Islet of Langerhans (tissue), 1 donor: ENCODE measurements at regions not wholly inside any gene's neighbourhood (a gene's known extent, or its start where the extent isn't known, plus 50 kb on each side); places are given as distances from the start of the nearest gene placed in this dataset.
A peak's percentile ranks its signal among the peaks of the same experiment; 100 is the strongest.

ENCODE experiments used
- FAIRE-seq: peaks from one replicate; lab custom pipeline; 2011; peaks lifted over from hg19 to GRCh38; lab: Jason Lieb, UNC

GRCh38 chrY:15510984-15511650, 986.8 kb downstream of the NLGN4Y start:
- no peak for FAIRE-seq

- no peak for FAIRE-seq
These were observed 1010.8 kb downstream of the NLGN4Y start for GRCh38 chrY:15535131-15535530.

GRCh38 chrY:15535784-15536511, 1011.6 kb downstream of the NLGN4Y start:
- no peak for FAIRE-seq

GRCh38 chrY:15540516-15540915, 1016.2 kb downstream of the NLGN4Y start:
- FAIRE-seq, result no peak

GRCh38 chrY:15546177-15546754, 1021.9 kb downstream of the NLGN4Y start:
- no peak for FAIRE-seq

- FAIRE-seq, result no peak
These were observed 1027.7 kb downstream of the NLGN4Y start for GRCh38 chrY:15552074-15552473.

- FAIRE-seq, result peak; percentile 43
These were observed 1030.7 kb downstream of the NLGN4Y start for GRCh38 chrY:15554991-15555390.

GRCh38 chrY:15559169-15559568, 1034.8 kb downstream of the NLGN4Y start:
- no peak for FAIRE-seq

- FAIRE-seq, result no peak
These were observed 1036.5 kb downstream of the NLGN4Y start for GRCh38 chrY:15560840-15561239.

GRCh38 chrY:15561501-15562289, 1037.4 kb downstream of the NLGN4Y start:
- FAIRE-seq, result no peak

GRCh38 chrY:15577886-15578285, 1053.6 kb downstream of the NLGN4Y start:
- no peak for FAIRE-seq

- FAIRE-seq, result no peak
These were observed 1054.4 kb downstream of the NLGN4Y start for GRCh38 chrY:15578761-15579160.

GRCh38 chrY:15579245-15579644, 1054.9 kb downstream of the NLGN4Y start:
- no peak for FAIRE-seq

GRCh38 chrY:15583111-15583510, 1058.8 kb downstream of the NLGN4Y start:
- no peak for FAIRE-seq

- FAIRE-seq, result no peak
These were observed 1068.6 kb downstream of the NLGN4Y start for GRCh38 chrY:15592957-15593356.

GRCh38 chrY:15593476-15594160, 1069.3 kb downstream of the NLGN4Y start:
- no peak for FAIRE-seq

GRCh38 chrY:15594179-15594578, 1069.8 kb downstream of the NLGN4Y start:
- FAIRE-seq, result no peak

GRCh38 chrY:15600565-15600964, 1076.2 kb downstream of the NLGN4Y start:
- no peak for FAIRE-seq

GRCh38 chrY:15624370-15624769, 1100.0 kb downstream of the NLGN4Y start:
- no peak for FAIRE-seq

- no peak for FAIRE-seq
These were observed 1100.6 kb downstream of the NLGN4Y start for GRCh38 chrY:15624928-15625327.

- FAIRE-seq, result no peak
These were observed 1123.9 kb downstream of the NLGN4Y start for GRCh38 chrY:15648198-15648597.

- no peak for FAIRE-seq
These were observed 1125.7 kb downstream of the NLGN4Y start for GRCh38 chrY:15650056-15650455.
